ENCODE measurements at regions not wholly inside any gene's neighbourhood (a gene's known extent, or its start where the extent isn't known, plus 50 kb on each side); places are given as distances from the start of the nearest gene placed in this dataset.

DNA sequence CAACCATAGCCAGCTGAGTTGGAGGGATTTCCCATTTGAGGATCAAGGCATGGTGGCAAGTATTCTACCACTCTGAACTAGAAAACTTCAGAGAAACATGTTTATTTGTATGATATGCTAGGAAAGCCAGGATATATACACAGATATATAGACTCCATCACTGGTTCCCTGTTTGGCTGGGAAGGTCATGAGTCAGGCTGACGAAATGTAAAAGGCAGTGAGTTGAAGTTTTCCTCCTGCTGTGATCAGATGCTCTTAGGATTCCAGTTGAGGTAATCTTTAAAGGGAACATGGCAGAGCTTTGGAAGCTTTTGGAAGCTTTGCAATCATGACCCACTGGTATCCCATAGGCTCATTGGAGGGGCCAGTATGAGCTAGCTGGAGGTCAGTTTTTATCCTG lies 1369.1 kb downstream of the EPHA7 start:
- Mint-ChIP-seq H3K36me3 (no peaks in the 10 kb centered on the region), H3K27me3 (no peaks in the 10 kb centered on the region), H3K27ac (no peak overlapping the region), H3K4me3 (no peak overlapping the region), H3K4me1 (no peaks in the 10 kb centered on the region), H3K9me3 (peaks cover 0 to 12% (median 0%) of the 10 kb centered on the region in 9 donors)
- ATAC-seq (no peak), DNase-seq (no peak)
- POLR2A ChIA-PET = no interaction called here

DNA sequence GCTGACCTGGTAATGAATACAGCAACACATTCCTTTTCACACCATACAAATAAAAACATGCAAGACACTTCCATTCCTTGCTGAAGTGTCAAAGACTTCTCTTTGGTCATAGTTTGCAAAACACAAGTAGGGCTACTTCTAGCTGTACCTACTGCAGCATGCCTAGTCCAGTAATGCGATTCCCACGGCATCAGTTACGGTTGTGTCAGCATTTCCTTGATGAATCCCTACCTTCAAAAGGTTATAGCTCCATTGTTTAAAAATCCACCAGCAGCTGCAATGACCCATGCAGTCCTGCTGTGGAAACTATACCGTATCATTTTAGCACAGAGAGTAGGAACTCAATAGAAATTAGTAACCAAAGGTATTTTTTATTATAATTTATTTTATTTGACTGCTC lies 1371.5 kb downstream of the EPHA7 start:
- H3K36me3 Mint-ChIP-seq = no peaks in the 10 kb centered on the region
- H3K27ac Mint-ChIP-seq = no peak overlapping the region
- POLR2A ChIA-PET = no interaction called here
- ATAC-seq (no peak), DNase-seq (no peak)
- H3K27me3 Mint-ChIP-seq = no peaks in the 10 kb centered on the region
- peaks cover 0 to 12% (median 0%) of the 10 kb centered on the region in 9 donors for H3K9me3 Mint-ChIP-seq
- H3K4me3 Mint-ChIP-seq = no peak overlapping the region
- no peaks in the 10 kb centered on the region for H3K4me1 Mint-ChIP-seq

- Mint-ChIP-seq H3K27me3 (no peaks in the 10 kb centered on the region), H3K4me3 (no peak overlapping the region), H3K27ac (no peak overlapping the region), H3K4me1 (no peaks in the 10 kb centered on the region), H3K36me3 (no peaks in the 10 kb centered on the region), H3K9me3 (peaks cover 0 to 12% (median 0%) of the 10 kb centered on the region in 9 donors)
- POLR2A ChIA-PET = no interaction called here
- DNase-seq = no peak
- ATAC-seq = no peak
Measured at GRCh38 chr6:92047152-92047850, 1372.1 kb downstream of the EPHA7 start.

GRCh38 chr6:92044312-92044711 lies 1375.0 kb downstream of the EPHA7 start:
- H3K4me1 Mint-ChIP-seq = no peaks in the 10 kb centered on the region
- no peaks in the 10 kb centered on the region for H3K36me3 Mint-ChIP-seq
- ATAC-seq (no peak), DNase-seq (no peak)
- H3K27me3 Mint-ChIP-seq = no peaks in the 10 kb centered on the region
- POLR2A ChIA-PET = no interaction called here
- H3K9me3 Mint-ChIP-seq = peaks cover 0 to 8% (median 0%) of the 10 kb centered on the region in 9 donors
- no peak overlapping the region for H3K27ac Mint-ChIP-seq
- no peak overlapping the region for H3K4me3 Mint-ChIP-seq

DNA sequence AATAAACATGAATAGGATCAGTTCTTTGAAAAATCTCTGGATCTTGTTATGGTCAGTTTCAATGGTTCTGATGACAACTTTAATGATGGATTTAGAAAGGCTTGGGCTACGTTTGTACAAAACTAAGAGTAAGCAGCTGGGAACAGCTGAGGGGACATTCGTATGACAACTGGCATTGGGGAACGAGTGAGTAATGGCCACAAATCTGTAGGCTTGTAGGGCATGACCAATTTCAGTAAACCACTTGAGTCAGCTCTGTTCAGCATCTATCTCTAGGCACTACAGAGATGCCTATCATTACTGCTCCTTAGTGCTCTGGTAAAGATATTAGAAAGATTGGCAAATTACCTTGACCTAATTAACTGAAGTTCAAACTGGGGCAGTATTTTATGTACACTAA lies 1375.6 kb downstream of the EPHA7 start:
- Mint-ChIP-seq H3K27ac (no peak overlapping the region), H3K36me3 (no peaks in the 10 kb centered on the region), H3K9me3 (peaks cover 0 to 7% (median 0%) of the 10 kb centered on the region in 9 donors), H3K4me3 (no peak overlapping the region), H3K27me3 (no peaks in the 10 kb centered on the region), H3K4me1 (no peaks in the 10 kb centered on the region)
- POLR2A ChIA-PET = no interaction called here
- no peak for ATAC-seq
- no peak for DNase-seq

GRCh38 chr6:92026878-92027277 lies 1392.5 kb downstream of the EPHA7 start:
- no peaks in the 10 kb centered on the region for H3K4me1 Mint-ChIP-seq
- ATAC-seq (no peak), DNase-seq (no peak)
- H3K27ac Mint-ChIP-seq = no peak overlapping the region
- POLR2A ChIA-PET = no interaction called here
- H3K9me3 Mint-ChIP-seq = peaks cover 0 to 19% (median 3%) of the 10 kb centered on the region in 9 donors
- H3K36me3 Mint-ChIP-seq = no peaks in the 10 kb centered on the region
- no peaks in the 10 kb centered on the region for H3K27me3 Mint-ChIP-seq
- H3K4me3 Mint-ChIP-seq = no peak overlapping the region

DNA sequence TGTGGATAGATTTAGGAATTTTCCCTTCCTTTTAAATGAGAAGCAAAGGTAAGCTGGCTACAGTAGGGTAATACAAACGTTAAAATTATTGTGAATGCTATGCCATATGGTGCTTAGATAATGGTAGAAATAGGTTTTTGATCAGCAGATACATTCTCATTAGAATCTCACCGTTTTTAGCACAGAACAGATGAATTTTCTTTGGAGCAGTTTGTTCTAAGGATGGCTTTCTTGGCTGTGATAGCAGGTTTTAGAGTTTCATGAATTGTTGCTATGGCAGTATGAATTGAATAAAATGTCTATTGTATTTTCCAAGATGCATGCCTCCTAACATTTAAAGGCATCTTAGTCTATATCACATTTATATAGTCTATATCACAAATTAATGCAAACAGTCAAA lies 1394.5 kb downstream of the EPHA7 start:
- Mint-ChIP-seq H3K4me1 (no peaks in the 10 kb centered on the region), H3K9me3 (peaks cover 0 to 5% (median 1%) of the 10 kb centered on the region in 9 donors), H3K36me3 (no peaks in the 10 kb centered on the region), H3K4me3 (no peak overlapping the region), H3K27ac (no peak overlapping the region), H3K27me3 (no peaks in the 10 kb centered on the region)
- ATAC-seq (no peak), DNase-seq (no peak)
- POLR2A ChIA-PET = no interaction called here

DNA sequence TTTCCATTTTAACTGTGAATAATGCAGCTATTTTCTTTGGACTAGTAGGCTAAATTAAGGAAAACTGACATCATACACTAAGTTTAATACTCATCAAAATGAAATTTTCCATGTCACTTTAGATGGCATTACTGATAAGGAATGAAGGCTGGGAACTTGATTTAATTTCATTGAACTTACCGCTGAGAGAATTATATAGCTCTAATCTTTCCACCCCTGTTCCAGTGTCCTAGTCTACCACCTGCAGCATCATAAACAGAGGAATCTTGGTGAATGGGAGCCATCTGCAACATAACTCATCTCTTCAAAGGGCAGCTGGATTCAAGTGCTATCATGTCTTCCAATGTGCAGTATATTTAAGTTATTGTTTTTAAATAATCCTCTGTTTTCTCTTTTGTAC lies 1395.2 kb downstream of the EPHA7 start:
- Mint-ChIP-seq H3K27me3 (no peaks in the 10 kb centered on the region), H3K9me3 (peaks cover 0 to 4% (median 0%) of the 10 kb centered on the region in 9 donors), H3K4me3 (no peak overlapping the region), H3K4me1 (no peaks in the 10 kb centered on the region), H3K27ac (no peak overlapping the region), H3K36me3 (no peaks in the 10 kb centered on the region)
- DNase-seq (no peak), ATAC-seq (no peak)
- POLR2A ChIA-PET = no interaction called here

GRCh38 chr6:92023410-92023966 lies 1395.9 kb downstream of the EPHA7 start:
- H3K27ac Mint-ChIP-seq = no peak overlapping the region
- no peaks in the 10 kb centered on the region for H3K27me3 Mint-ChIP-seq
- no peak for ATAC-seq
- no peak overlapping the region for H3K4me3 Mint-ChIP-seq
- H3K4me1 Mint-ChIP-seq = no peaks in the 10 kb centered on the region
- POLR2A ChIA-PET = no interaction called here
- no peaks in the 10 kb centered on the region for H3K36me3 Mint-ChIP-seq
- no peak for DNase-seq
- H3K9me3 Mint-ChIP-seq = peaks cover 0 to 4% (median 0%) of the 10 kb centered on the region in 9 donors

- Mint-ChIP-seq H3K27me3 (no peaks in the 10 kb centered on the region), H3K27ac (no peak overlapping the region), H3K36me3 (no peaks in the 10 kb centered on the region), H3K4me1 (no peaks in the 10 kb centered on the region), H3K4me3 (no peak overlapping the region), H3K9me3 (peaks cover 3 to 25% (median 11%) of the 10 kb centered on the region in 9 donors)
- POLR2A ChIA-PET = no interaction called here
- ATAC-seq (no peak), DNase-seq (peak in 1 of 10 donors; percentile 1)
Measured at GRCh38 chr6:92011681-92012245, 1407.6 kb downstream of the EPHA7 start.

DNA sequence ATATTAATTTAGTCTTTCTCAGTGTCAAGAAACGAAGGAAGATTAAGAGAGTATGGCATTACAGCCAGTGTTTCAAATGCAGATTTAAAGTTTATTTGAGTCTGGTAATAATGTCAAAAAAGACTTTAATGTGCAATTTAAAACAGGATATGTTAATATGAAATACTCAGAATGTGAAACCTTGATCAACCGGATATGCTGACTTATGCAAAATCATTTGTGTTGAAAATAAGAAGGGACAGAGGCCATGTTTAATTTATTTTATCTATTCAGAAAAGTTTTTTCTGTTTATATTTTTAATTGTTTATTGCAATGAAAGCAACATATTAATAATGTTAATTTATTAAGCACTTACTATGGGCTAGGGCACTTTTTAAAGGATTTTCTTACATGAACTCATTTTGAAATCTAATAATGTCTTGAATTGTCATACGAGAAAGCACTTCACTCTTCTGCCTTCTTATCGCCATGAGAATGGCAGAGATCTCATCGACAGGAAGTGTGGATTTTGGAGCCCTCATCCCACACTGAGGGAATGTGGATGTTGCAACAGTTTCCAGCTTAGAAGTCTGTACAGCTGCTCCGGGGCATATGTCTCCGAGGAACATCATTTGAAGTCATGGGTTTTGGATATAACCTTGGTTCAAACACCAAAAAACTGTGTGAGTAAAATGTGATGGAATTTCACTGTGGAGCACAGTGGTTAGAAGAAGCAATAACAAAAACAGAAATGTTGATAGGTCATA lies 1410.4 kb downstream of the EPHA7 start:
- POLR2A ChIA-PET = no interaction called here
- H3K4me1 Mint-ChIP-seq = no peaks in the 10 kb centered on the region

DNA sequence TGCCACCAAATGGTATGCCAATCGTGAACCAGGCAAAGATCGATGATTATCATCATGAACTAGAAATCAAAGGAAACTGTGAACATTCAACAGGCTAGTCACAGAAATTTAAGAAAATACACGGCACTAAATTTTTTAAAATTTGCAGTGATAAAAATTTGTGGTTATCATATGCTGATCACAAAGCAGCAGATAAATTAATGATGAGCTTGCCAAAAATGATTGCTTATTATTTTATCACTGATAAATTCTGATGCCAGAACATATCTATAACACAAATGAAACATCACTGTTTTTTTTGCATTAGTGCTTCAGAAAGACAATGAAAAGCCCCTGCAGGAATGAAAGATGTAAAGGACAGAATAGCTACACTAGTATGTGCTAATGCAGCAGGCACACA lies 1413.2 kb upstream of the MAP3K7 start:
- H3K4me1 Mint-ChIP-seq = no peaks in the 10 kb centered on the region
- H3K36me3 Mint-ChIP-seq = no peaks in the 10 kb centered on the region
- H3K9me3 Mint-ChIP-seq = peaks cover 0 to 18% (median 3%) of the 10 kb centered on the region in 9 donors
- H3K27ac Mint-ChIP-seq = no peak overlapping the region
- H3K27me3 Mint-ChIP-seq = no peaks in the 10 kb centered on the region
- POLR2A ChIA-PET = no interaction called here
- no peak overlapping the region for H3K4me3 Mint-ChIP-seq
- DNase-seq (no peak), ATAC-seq (no peak)

More for the DNA sequence above, 1410.4 kb downstream of the EPHA7 start:
- ATAC-seq (no peak), DNase-seq (no peak)
- no peaks in the 10 kb centered on the region for H3K27me3 Mint-ChIP-seq
- no peak overlapping the region for H3K27ac Mint-ChIP-seq
- H3K4me3 Mint-ChIP-seq = no peak overlapping the region
- H3K36me3 Mint-ChIP-seq = no peaks in the 10 kb centered on the region
- peaks cover 3 to 12% (median 10%) of the 10 kb centered on the region in 9 donors for H3K9me3 Mint-ChIP-seq

GRCh38 chr6:91994787-91995186 lies 1407.9 kb upstream of the MAP3K7 start:
- H3K4me3 Mint-ChIP-seq = no peak overlapping the region
- DNase-seq (no peak), ATAC-seq (no peak)
- POLR2A ChIA-PET = no interaction called here
- H3K27ac Mint-ChIP-seq = no peak overlapping the region
- H3K27me3 Mint-ChIP-seq = no peaks in the 10 kb centered on the region
- no peaks in the 10 kb centered on the region for H3K4me1 Mint-ChIP-seq
- peaks cover 8 to 25% (median 13%) of the 10 kb centered on the region in 9 donors for H3K9me3 Mint-ChIP-seq
- no peaks in the 10 kb centered on the region for H3K36me3 Mint-ChIP-seq

Data from naive thymus-derived CD8-positive, alpha-beta T cell (primary cell).